OCI-LY3 (cell line): ENCODE measurements at regions not wholly inside any gene's neighbourhood (a gene's known extent, or its start where the extent isn't known, plus 50 kb on each side); places are given as distances from the start of the nearest gene placed in this dataset.

Experiments
- H2AFZ ChIP-seq: fragments of 200-600, 300-600 bp; shearing (Covaris generic); 2 replicates; pipeline ENCODE4 v1.6.0; 2014; ENCODE audit warnings: antibody characterized with exemption, low read depth, low read length
- H3K27ac ChIP-seq: fragments of 200-600, 300-600 bp; sonication (generic); 2 replicates; pipeline ENCODE4 v1.5.1; 2014; ENCODE audit warnings: mild to moderate bottlenecking, low read length, moderate library complexity, mixed read lengths
- H3K27me3 ChIP-seq: fragments of 200-600, 300-600 bp; sonication (generic); 2 replicates; pipeline ENCODE4 v1.6.1; 2014; ENCODE audit warnings: low read depth, low read length, mixed read lengths
- H3K36me3 ChIP-seq: fragments of 200-600, 300-600 bp; sonication (generic); replicated peaks from 2 replicates; pipeline ENCODE3; 2014; ENCODE audit warnings: low read depth, low read length, mixed read lengths
- H3K4me1 ChIP-seq: fragments of 300-600, 200-600 bp; sonication (generic); 2 replicates; pipeline ENCODE4 v1.6.1; 2014; ENCODE audit warnings: low read length, mixed read lengths
- H3K4me2 ChIP-seq: fragments of 200-600, 300-600 bp; sonication (generic); 2 replicates; pipeline ENCODE4 v1.6.1; 2014; ENCODE audit warnings: low read length, mixed read lengths
- H3K4me3 ChIP-seq: fragments of 300-600, 200-600 bp; sonication (generic); 2 replicates; pipeline ENCODE4 v1.5.1; 2014; ENCODE audit warnings: antibody characterized with exemption, mild to moderate bottlenecking, low read length, moderate library complexity
- H3K79me2 ChIP-seq: fragments of 300-600, 200-600 bp; shearing (Covaris generic); 2 replicates; pipeline ENCODE4 v1.6.1; 2014; ENCODE audit warnings: mild to moderate bottlenecking, low read length, mixed read lengths
- H3K9ac ChIP-seq: fragments of 300-600, 200-600 bp; shearing (Covaris generic); 2 replicates; pipeline ENCODE4 v1.6.0; 2014; ENCODE audit warnings: mild to moderate bottlenecking, low read length, moderate library complexity
- H3K9me3 ChIP-seq: fragments of 200-600, 300-600 bp; shearing (Covaris generic); 2 replicates; pipeline ENCODE4 v1.6.1; 2014; ENCODE audit warnings: low read length, mixed read lengths; ENCODE audit not compliant: insufficient read depth
- H4K20me1 ChIP-seq: fragments of 200-600, 300-600 bp; sonication (generic); 2 replicates; pipeline ENCODE4 v1.6.1; 2016; ENCODE audit warnings: low read length, mixed read lengths; ENCODE audit not compliant: insufficient read depth
- EZH2phosphoT487 ChIP-seq: fragments of 200-600 bp; shearing (Covaris generic); IDR thresholded peaks from 2 replicates; pipeline ENCODE4 v1.6.1; 2018; ENCODE audit warnings: antibody characterized with exemption, mixed run types, low read depth
- TF ChIP-seq, protein P1 (sequence below): fragments of 200-600, 300-600 bp; sonication (generic); IDR thresholded peaks from 2 replicates; pipeline ENCODE4 v1.5.1; 2014; ENCODE audit warnings: antibody characterized with exemption, low read length, low read depth

DNA sequence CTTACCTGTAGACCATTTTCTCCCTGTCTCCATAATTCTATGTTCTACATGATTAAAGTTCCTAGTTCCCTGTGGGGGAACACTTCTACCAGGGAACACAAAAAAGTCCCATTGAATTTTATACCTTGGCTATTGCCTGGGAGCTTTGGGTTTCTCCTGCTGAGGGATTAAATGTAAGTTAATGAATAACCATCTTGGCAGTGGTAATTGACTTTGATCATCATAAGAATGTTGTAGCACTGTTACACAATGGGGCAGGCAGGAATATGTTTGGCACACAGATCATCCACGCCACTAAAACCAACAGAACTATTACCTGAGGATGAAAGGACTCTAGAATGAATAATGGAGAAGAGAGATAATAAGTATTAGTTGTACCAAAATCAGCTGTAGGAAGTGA lies 1106.2 kb upstream of the GJE1 start:
- no peaks in the 10 kb centered on the region for H3K9me3 ChIP-seq
- no peak overlapping the region for H3K4me2 ChIP-seq
- H2AFZ ChIP-seq = no peak overlapping the region
- no peaks in the 10 kb centered on the region for H3K36me3 ChIP-seq
- H3K4me1 ChIP-seq = no peaks in the 10 kb centered on the region
- H3K9ac ChIP-seq = no peak overlapping the region
- no peaks in the 10 kb centered on the region for H3K79me2 ChIP-seq
- no peaks in the 10 kb centered on the region for H4K20me1 ChIP-seq
- H3K4me3 ChIP-seq = no peak overlapping the region
- no peak overlapping the region for H3K27ac ChIP-seq
- H3K27me3 ChIP-seq = no peaks in the 10 kb centered on the region
- no peak for TF ChIP-seq EZH2phosphoT487
- TF ChIP-seq, protein P1, sequence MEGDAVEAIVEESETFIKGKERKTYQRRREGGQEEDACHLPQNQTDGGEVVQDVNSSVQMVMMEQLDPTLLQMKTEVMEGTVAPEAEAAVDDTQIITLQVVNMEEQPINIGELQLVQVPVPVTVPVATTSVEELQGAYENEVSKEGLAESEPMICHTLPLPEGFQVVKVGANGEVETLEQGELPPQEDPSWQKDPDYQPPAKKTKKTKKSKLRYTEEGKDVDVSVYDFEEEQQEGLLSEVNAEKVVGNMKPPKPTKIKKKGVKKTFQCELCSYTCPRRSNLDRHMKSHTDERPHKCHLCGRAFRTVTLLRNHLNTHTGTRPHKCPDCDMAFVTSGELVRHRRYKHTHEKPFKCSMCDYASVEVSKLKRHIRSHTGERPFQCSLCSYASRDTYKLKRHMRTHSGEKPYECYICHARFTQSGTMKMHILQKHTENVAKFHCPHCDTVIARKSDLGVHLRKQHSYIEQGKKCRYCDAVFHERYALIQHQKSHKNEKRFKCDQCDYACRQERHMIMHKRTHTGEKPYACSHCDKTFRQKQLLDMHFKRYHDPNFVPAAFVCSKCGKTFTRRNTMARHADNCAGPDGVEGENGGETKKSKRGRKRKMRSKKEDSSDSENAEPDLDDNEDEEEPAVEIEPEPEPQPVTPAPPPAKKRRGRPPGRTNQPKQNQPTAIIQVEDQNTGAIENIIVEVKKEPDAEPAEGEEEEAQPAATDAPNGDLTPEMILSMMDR = no peak

DNA sequence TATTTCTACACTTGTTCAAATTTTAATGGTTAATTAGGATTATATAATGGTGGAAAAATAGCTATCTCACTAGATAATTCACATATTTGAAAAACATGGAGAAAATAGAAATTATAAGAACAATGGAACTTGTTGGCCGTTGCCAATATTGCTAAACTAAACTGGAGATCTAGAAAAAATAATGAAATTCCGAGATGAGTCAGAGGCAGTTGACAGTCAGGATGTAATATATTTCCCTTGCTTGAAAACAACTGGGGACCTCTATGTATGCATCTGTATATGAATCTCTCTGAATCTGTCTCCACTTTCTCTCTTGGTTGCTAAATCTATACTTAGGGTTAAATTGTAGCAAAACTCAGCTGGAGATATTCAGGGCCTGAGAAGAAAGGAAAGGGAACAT lies 1108.2 kb upstream of the GJE1 start:
- TF ChIP-seq, protein P1 = no peak
- no peak for TF ChIP-seq EZH2phosphoT487
- Histone ChIP-seq H3K4me3 (no peak overlapping the region), H3K27ac (no peak overlapping the region)

DNA sequence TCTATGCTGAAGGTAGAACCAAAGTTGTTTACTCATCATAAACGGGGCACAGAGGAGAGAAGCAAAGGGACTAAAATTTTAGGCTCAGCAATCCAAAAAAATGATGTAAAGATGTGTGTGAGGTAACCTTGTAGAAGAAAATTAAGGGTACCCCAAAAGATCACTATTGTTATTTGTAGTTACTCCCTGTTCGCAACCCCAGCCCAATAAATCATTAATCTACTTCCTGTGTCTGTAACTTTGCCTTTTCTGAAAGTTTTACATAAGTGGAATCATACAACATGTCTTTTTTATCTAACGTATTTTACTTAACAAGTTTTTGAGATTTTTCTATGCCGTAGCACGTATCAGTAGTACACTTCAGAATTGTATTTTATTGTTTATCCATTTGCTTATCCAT lies 1114.8 kb upstream of the GJE1 start:
- Histone ChIP-seq H3K79me2 (no peaks in the 10 kb centered on the region), H3K4me1 (no peaks in the 10 kb centered on the region), H3K36me3 (no peaks in the 10 kb centered on the region), H3K9me3 (no peaks in the 10 kb centered on the region), H2AFZ (no peak overlapping the region), H3K27me3 (no peaks in the 10 kb centered on the region), H3K4me3 (no peak overlapping the region), H4K20me1 (no peaks in the 10 kb centered on the region), H3K9ac (no peak overlapping the region), H3K27ac (no peak overlapping the region), H3K4me2 (no peak overlapping the region)
- TF ChIP-seq EZH2phosphoT487 = no peak
- TF ChIP-seq, protein P1 = no peak

More for the DNA sequence above, 1108.2 kb upstream of the GJE1 start:
- Histone ChIP-seq H3K4me1 (no peaks in the 10 kb centered on the region), H3K27me3 (no peaks in the 10 kb centered on the region), H3K36me3 (no peaks in the 10 kb centered on the region), H3K9me3 (no peaks in the 10 kb centered on the region), H3K79me2 (no peaks in the 10 kb centered on the region), H2AFZ (no peak overlapping the region), H4K20me1 (no peaks in the 10 kb centered on the region), H3K4me2 (no peak overlapping the region), H3K9ac (no peak overlapping the region)

DNA sequence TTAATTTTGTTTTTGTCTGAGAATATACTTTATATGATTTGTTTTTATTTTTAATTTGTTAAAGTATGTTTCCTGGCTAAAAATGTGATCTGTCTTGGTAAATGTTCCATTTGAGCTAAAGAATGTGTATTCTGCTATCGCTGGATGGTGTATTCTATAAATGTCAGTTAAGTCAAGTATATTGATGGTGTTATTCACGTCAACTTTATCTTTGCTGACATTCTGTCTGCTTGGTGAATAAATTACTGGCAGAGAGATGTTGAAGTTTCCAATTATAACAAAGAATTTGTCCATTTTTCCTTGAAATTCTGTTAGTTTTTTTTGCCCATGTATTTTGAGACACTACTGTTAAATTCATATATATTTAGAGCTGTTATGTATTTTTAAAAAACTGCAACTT lies 1131.8 kb upstream of the GJE1 start:
- Histone ChIP-seq H3K4me1 (no peaks in the 10 kb centered on the region), H3K9me3 (no peaks in the 10 kb centered on the region), H3K27ac (no peak overlapping the region), H3K27me3 (no peaks in the 10 kb centered on the region), H3K9ac (no peak overlapping the region), H2AFZ (no peak overlapping the region), H3K36me3 (no peaks in the 10 kb centered on the region), H3K4me3 (no peak overlapping the region), H4K20me1 (no peaks in the 10 kb centered on the region), H3K79me2 (no peaks in the 10 kb centered on the region), H3K4me2 (no peak overlapping the region)
- TF ChIP-seq EZH2phosphoT487 = no peak
- TF ChIP-seq, protein P1 = no peak
